Activated naive CD4-positive, alpha-beta T cell treated with anti-CD3 and anti-CD28 coated beads, Interleukin-2, amount 50 U/mL, for 72 hours (primary cell): ENCODE measurements at regions not wholly inside any gene's neighbourhood (a gene's known extent, or its start where the extent isn't known, plus 50 kb on each side); places are given as distances from the start of the nearest gene placed in this dataset.
"Not testable (repeated sequence)": the region's sequence is repeated elsewhere in the genome, so short reads cannot be mapped to it uniquely, and the experiment has no call there.

ENCODE experiments used
- ATAC-seq, 2 donors: fragments of 150-1000 bp; cut with Tn5 transposase; 2 replicates each; pipeline ENCODE4 v1.10.0; 2021; ENCODE audit warnings: mild to moderate bottlenecking in 2 of 2, moderate library complexity in 2 of 2
- DNase-seq, 2 donors: peaks; one replicate each; pipeline ENCODE4 v3.0.0; 2021 to 2022; ENCODE audit warnings: low spot score in 2 of 2
- H3K27ac Mint-ChIP-seq, 2 donors: one replicate each; pipeline ENCODE4 v1.8.0; 2022; ENCODE audit warnings: mild to moderate bottlenecking in 2 of 2, mixed read lengths in 2 of 2
- H3K36me3 Mint-ChIP-seq, 2 donors: one replicate each; pipeline ENCODE4 v1.8.0; 2022; ENCODE audit warnings: mixed read lengths in 2 of 2
- H3K9me3 Mint-ChIP-seq, 2 donors: one replicate each; pipeline ENCODE4 v1.8.0; 2022; ENCODE audit warnings: mixed read lengths in 2 of 2

GRCh38 chr4:131729716-131730398, 1419.2 kb upstream of the PCDH10 start:
- ATAC-seq, H3K27ac Mint-ChIP-seq, H3K36me3 Mint-ChIP-seq, DNase-seq, H3K9me3 Mint-ChIP-seq: not testable (repeated sequence)

GRCh38 chr4:131730574-131730973, 1418.5 kb upstream of the PCDH10 start:
- H3K27ac Mint-ChIP-seq, H3K9me3 Mint-ChIP-seq, ATAC-seq, DNase-seq, H3K36me3 Mint-ChIP-seq: not testable (repeated sequence)

- not testable (repeated sequence) for ATAC-seq, DNase-seq, H3K9me3 Mint-ChIP-seq, H3K36me3 Mint-ChIP-seq, H3K27ac Mint-ChIP-seq
These were observed 1417.0 kb upstream of the PCDH10 start for GRCh38 chr4:131732034-131732630.

- not testable (repeated sequence) for H3K9me3 Mint-ChIP-seq, DNase-seq, H3K27ac Mint-ChIP-seq, ATAC-seq, H3K36me3 Mint-ChIP-seq
These were observed 1414.8 kb upstream of the PCDH10 start for GRCh38 chr4:131734321-131734720.

GRCh38 chr4:131734851-131735385, 1414.2 kb upstream of the PCDH10 start:
- DNase-seq = peak in 1 of 2 donors; percentile 68
- ATAC-seq, H3K27ac Mint-ChIP-seq, H3K36me3 Mint-ChIP-seq, H3K9me3 Mint-ChIP-seq: not testable (repeated sequence)

- not testable (repeated sequence) for H3K27ac Mint-ChIP-seq, ATAC-seq, H3K36me3 Mint-ChIP-seq, H3K9me3 Mint-ChIP-seq, DNase-seq
These were observed 1410.1 kb upstream of the PCDH10 start for GRCh38 chr4:131738991-131739390.

- H3K36me3 Mint-ChIP-seq, H3K9me3 Mint-ChIP-seq, ATAC-seq, H3K27ac Mint-ChIP-seq, DNase-seq: not testable (repeated sequence)
These were observed 1407.3 kb upstream of the PCDH10 start for GRCh38 chr4:131741836-131742235.

- ATAC-seq, H3K9me3 Mint-ChIP-seq, H3K27ac Mint-ChIP-seq, DNase-seq, H3K36me3 Mint-ChIP-seq: not testable (repeated sequence)
These were observed 1406.4 kb upstream of the PCDH10 start for GRCh38 chr4:131742536-131743205.

GRCh38 chr4:131743348-131743747, 1405.7 kb upstream of the PCDH10 start:
- not testable (repeated sequence) for ATAC-seq, H3K27ac Mint-ChIP-seq, H3K9me3 Mint-ChIP-seq, H3K36me3 Mint-ChIP-seq, DNase-seq

- not testable (repeated sequence) for ATAC-seq, H3K36me3 Mint-ChIP-seq, H3K27ac Mint-ChIP-seq, DNase-seq, H3K9me3 Mint-ChIP-seq
These were observed 1401.9 kb upstream of the PCDH10 start for GRCh38 chr4:131747203-131747602.

- not testable (repeated sequence) for ATAC-seq, H3K9me3 Mint-ChIP-seq, H3K36me3 Mint-ChIP-seq
These were observed 1399.9 kb upstream of the PCDH10 start for GRCh38 chr4:131749224-131749623.

GRCh38 chr4:131750006-131750405, 1399.1 kb upstream of the PCDH10 start:
- not testable (repeated sequence) for DNase-seq, H3K27ac Mint-ChIP-seq, ATAC-seq, H3K9me3 Mint-ChIP-seq, H3K36me3 Mint-ChIP-seq

More at GRCh38 chr4:131749224-131749623, 1399.9 kb upstream of the PCDH10 start:
- not testable (repeated sequence) for H3K27ac Mint-ChIP-seq, DNase-seq

- not testable (repeated sequence) for H3K27ac Mint-ChIP-seq, DNase-seq, H3K9me3 Mint-ChIP-seq, H3K36me3 Mint-ChIP-seq, ATAC-seq
These were observed 1398.6 kb upstream of the PCDH10 start for GRCh38 chr4:131750469-131750868.

GRCh38 chr4:131762234-131762633, 1386.9 kb upstream of the PCDH10 start:
- DNase-seq, ATAC-seq, H3K9me3 Mint-ChIP-seq, H3K36me3 Mint-ChIP-seq, H3K27ac Mint-ChIP-seq: not testable (repeated sequence)

- no peak for ATAC-seq
- DNase-seq = no peak
- peaks cover 3 to 5% of the 10 kb centered on the region in 2 donors for H3K9me3 Mint-ChIP-seq
- H3K27ac Mint-ChIP-seq = no peak overlapping the region
- H3K36me3 Mint-ChIP-seq = no peaks in the 10 kb centered on the region
These were observed 1384.4 kb upstream of the PCDH10 start for GRCh38 chr4:131764730-131765129.

- not testable (repeated sequence) for DNase-seq, H3K27ac Mint-ChIP-seq, ATAC-seq, H3K36me3 Mint-ChIP-seq, H3K9me3 Mint-ChIP-seq
These were observed 1374.7 kb upstream of the PCDH10 start for GRCh38 chr4:131774382-131774781.

- H3K9me3 Mint-ChIP-seq, H3K36me3 Mint-ChIP-seq, DNase-seq, H3K27ac Mint-ChIP-seq, ATAC-seq: not testable (repeated sequence)
These were observed 1338.5 kb upstream of the PCDH10 start for GRCh38 chr4:131810565-131810964.
